Central memory CD4-positive, alpha-beta T cell (primary cell): ENCODE measurements at regions not wholly inside any gene's neighbourhood (a gene's known extent, or its start where the extent isn't known, plus 50 kb on each side); places are given as distances from the start of the nearest gene placed in this dataset.
"Not testable (repeated sequence)": the region's sequence is repeated elsewhere in the genome, so short reads cannot be mapped to it uniquely, and the experiment has no call there.

Experiments used
- DNase-seq: peaks from one replicate; pipeline ENCODE4 v3.0.0; 2022

- no peak for DNase-seq
These were observed 137.2 kb upstream of the ID4 start for GRCh38 chr6:19699932-19700331.

GRCh38 chr6:19705606-19706005 lies 131.6 kb upstream of the ID4 start:
- DNase-seq = no peak

- DNase-seq = no peak
These were observed 125.0 kb upstream of the ID4 start for GRCh38 chr6:19712012-19712688.

- DNase-seq = no peak
These were observed 124.2 kb upstream of the ID4 start for GRCh38 chr6:19712998-19713397.

- no peak for DNase-seq
These were observed 123.8 kb upstream of the ID4 start for GRCh38 chr6:19713411-19713810.

- no peak for DNase-seq
These were observed 123.2 kb upstream of the ID4 start for GRCh38 chr6:19713984-19714383.

- DNase-seq = no peak
These were observed 122.6 kb upstream of the ID4 start for GRCh38 chr6:19714434-19715166.

GRCh38 chr6:19715167-19715551 lies 122.0 kb upstream of the ID4 start:
- no peak for DNase-seq

GRCh38 chr6:19719691-19720128 lies 117.5 kb upstream of the ID4 start:
- DNase-seq = no peak

- DNase-seq = no peak
These were observed 115.3 kb upstream of the ID4 start for GRCh38 chr6:19721766-19722377.

GRCh38 chr6:19722999-19723398 lies 114.2 kb upstream of the ID4 start:
- no peak for DNase-seq

GRCh38 chr6:19723545-19723944 lies 113.6 kb upstream of the ID4 start:
- DNase-seq = no peak

- DNase-seq = not testable (repeated sequence)
These were observed 111.7 kb upstream of the ID4 start for GRCh38 chr6:19725436-19725835.

GRCh38 chr6:19731282-19731681 lies 105.9 kb upstream of the ID4 start:
- no peak for DNase-seq

- DNase-seq = no peak
These were observed 103.1 kb upstream of the ID4 start for GRCh38 chr6:19734061-19734460.

GRCh38 chr6:19734519-19734918 lies 102.7 kb upstream of the ID4 start:
- DNase-seq = no peak

GRCh38 chr6:19736066-19736465 lies 101.1 kb upstream of the ID4 start:
- no peak for DNase-seq

GRCh38 chr6:19738010-19738409 lies 99.2 kb upstream of the ID4 start:
- no peak for DNase-seq

GRCh38 chr6:19749722-19750121 lies 87.4 kb upstream of the ID4 start:
- DNase-seq = no peak

- DNase-seq = no peak
These were observed 84.4 kb upstream of the ID4 start for GRCh38 chr6:19752746-19753145.

GRCh38 chr6:19753826-19754225 lies 83.3 kb upstream of the ID4 start:
- DNase-seq = no peak

GRCh38 chr6:19754686-19755085 lies 82.5 kb upstream of the ID4 start:
- DNase-seq = no peak

GRCh38 chr6:19755181-19755580 lies 82.0 kb upstream of the ID4 start:
- no peak for DNase-seq

GRCh38 chr6:19757036-19757435 lies 80.1 kb upstream of the ID4 start:
- no peak for DNase-seq
